ENCODE measurements at regions not wholly inside any gene's neighbourhood (a gene's known extent, or its start where the extent isn't known, plus 50 kb on each side); places are given as distances from the start of the nearest gene placed in this dataset.

DNA sequence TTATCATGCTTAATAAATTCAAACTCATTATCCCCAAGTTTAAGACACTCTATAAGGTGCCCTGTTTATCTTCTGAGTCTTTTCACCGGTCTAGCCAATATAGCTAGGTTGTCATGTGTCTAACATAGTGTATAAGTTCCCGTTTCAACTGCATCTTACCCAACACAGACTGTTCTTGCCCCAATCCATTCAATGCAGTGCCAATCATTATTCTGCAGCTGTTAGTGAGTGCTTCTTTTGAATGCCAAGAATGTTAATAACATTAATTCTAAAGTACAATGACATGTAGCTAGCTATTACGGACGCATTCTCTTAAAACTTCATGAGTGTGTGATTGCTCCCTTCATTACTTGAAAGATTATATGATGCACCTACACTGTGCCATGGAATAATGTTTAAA is 646.4 kb upstream of the NR2F2 start:
- TF ChIP-seq SMARCC2 (IDR thresholded peaks at IDR 0.05) = no peak
- TF ChIP-seq ZNF431 (CRISPR knock-in tag; IDR thresholded peaks at IDR 0.05; ENCODE audit: borderline replicate concordance, low read depth) = no peak
